GM23338 (cell line): ENCODE measurements at regions not wholly inside any gene's neighbourhood (a gene's known extent, or its start where the extent isn't known, plus 50 kb on each side); places are given as distances from the start of the nearest gene placed in this dataset.

Experiments
- ATAC-seq: fragments of 200-7000 bp; cut with Tn5 transposase; 3 replicates; pipeline ENCODE4 v1.9.1; 2020
- DNase-seq: peaks from one replicate; pipeline ENCODE4 v3.0.0-alpha.2; 2015; ENCODE audit warnings: low spot score
- H2AFZ ChIP-seq: fragments of 200-600 bp; sonication (generic); 2 replicates; pipeline ENCODE4 v1.8.0; 2016; ENCODE audit warnings: antibody characterized with exemption, mild to moderate bottlenecking, moderate library complexity
- H3F3A ChIP-seq: fragments of 200-600 bp; sonication (generic); replicated peaks from 2 replicates; pipeline ENCODE4 v1.8.0; 2017; ENCODE audit warnings: antibody characterized with exemption, mixed run types, low read depth
- H3K27ac ChIP-seq: fragments of 200-600 bp; sonication (generic); 2 replicates; pipeline ENCODE4 v1.6.1; 2016; ENCODE audit warnings: low read depth
- H3K27me3 ChIP-seq: fragments of 200-600 bp; sonication (generic); 2 replicates; pipeline ENCODE4 v1.8.0; 2016; ENCODE audit warnings: mild to moderate bottlenecking, mixed run types, moderate library complexity; ENCODE audit not compliant: insufficient read depth
- H3K36me3 ChIP-seq: fragments of 200-600 bp; sonication (generic); 2 replicates; pipeline ENCODE4 v1.8.0; 2016; ENCODE audit warnings: mild to moderate bottlenecking; ENCODE audit not compliant: insufficient read depth
- H3K4me1 ChIP-seq: fragments of 200-600 bp; sonication (generic); 2 replicates; pipeline ENCODE4 v1.8.0; 2016; ENCODE audit warnings: mild to moderate bottlenecking, moderate library complexity; ENCODE audit not compliant: insufficient read depth
- H3K4me2 ChIP-seq: fragments of 200-600 bp; sonication (generic); 2 replicates; pipeline ENCODE4 v1.7.1; 2017; ENCODE audit warnings: mixed run types
- H3K4me3 ChIP-seq: fragments of 200-600 bp; sonication (generic); 2 replicates; pipeline ENCODE4 v1.6.1; 2016; ENCODE audit warnings: mixed run types
- H3K79me2 ChIP-seq: fragments of 200-600 bp; sonication (generic); replicated peaks from 2 replicates; pipeline ENCODE4 v1.8.0; 2017; ENCODE audit warnings: mild to moderate bottlenecking; ENCODE audit not compliant: insufficient read depth
- H3K9me2 ChIP-seq: fragments of 200-600 bp; sonication (generic); 2 replicates; pipeline ENCODE4 v1.8.0; 2017; ENCODE audit not compliant: insufficient read depth
- H4K20me1 ChIP-seq: fragments of 200-600 bp; sonication (generic); replicated peaks from 2 replicates; pipeline ENCODE4 v1.8.0; 2017; ENCODE audit warnings: mild to moderate bottlenecking; ENCODE audit not compliant: insufficient read depth
- H3K27ac Mint-ChIP-seq: 2 replicates; pipeline ENCODE4 v1.8.0; 2020; ENCODE audit warnings: inconsistent platforms, mild to moderate bottlenecking, moderate library complexity, mixed read lengths
- H3K27me3 Mint-ChIP-seq: 3 replicates; pipeline ENCODE4 v1.8.0; 2022; ENCODE audit warnings: low read depth, mild to moderate bottlenecking, moderate library complexity, mixed read lengths, inconsistent platforms; ENCODE audit not compliant: insufficient read depth, poor library complexity
- H3K36me3 Mint-ChIP-seq: 3 replicates; pipeline ENCODE4 v1.8.0; 2021; ENCODE audit warnings: low read depth, mild to moderate bottlenecking, inconsistent platforms, moderate library complexity, mixed read lengths
- H3K4me1 Mint-ChIP-seq: 3 replicates; pipeline ENCODE4 v1.8.0; 2020; ENCODE audit warnings: mild to moderate bottlenecking, inconsistent platforms, mixed read lengths
- H3K4me3 Mint-ChIP-seq: 3 replicates; pipeline ENCODE4 v1.8.0; 2021; ENCODE audit warnings: moderate library complexity, mild to moderate bottlenecking, inconsistent platforms, mixed read lengths
- H3K9me3 Mint-ChIP-seq: 3 replicates; pipeline ENCODE4 v1.8.0; 2020; ENCODE audit warnings: moderate library complexity, mild to moderate bottlenecking, inconsistent platforms, mixed read lengths
- CTCF ChIP-seq, 2 experiments: fragments of 200-600 bp in 1 of 2; sonication (generic) in 1 of 2; conservative IDR thresholded peaks; 2 replicates each; pipeline versions ENCODE4 v1.5.1 to v1.6.1; 2016 to 2017; ENCODE audit warnings: antibody characterized with exemption in 2 of 2, low read depth in 2 of 2, mild to moderate bottlenecking in 2 of 2, moderate library complexity in 1 of 2
- EZH2phosphoT487 ChIP-seq: fragments of 200-600 bp; sonication (generic); IDR thresholded peaks from one replicate; pipeline ENCODE4 v1.8.1; 2018; ENCODE audit warnings: antibody characterized with exemption; ENCODE audit not compliant: unreplicated experiment
- JUNB ChIP-seq: IDR thresholded peaks from one replicate; pipeline ENCODE4 v1.6.1; 2016; ENCODE audit warnings: antibody characterized with exemption; ENCODE audit not compliant: unreplicated experiment
- NANOG ChIP-seq: IDR thresholded peaks from 2 replicates; pipeline ENCODE4 v1.6.1; 2016; ENCODE audit warnings: antibody characterized with exemption, borderline replicate concordance
- POLR2AphosphoS5 ChIP-seq: IDR thresholded peaks from 2 replicates; pipeline ENCODE4 v1.6.1; 2016; ENCODE audit warnings: antibody characterized with exemption, low read depth
- ZNF331 ChIP-seq: fragments of 250-450 bp; sonication (Bioruptor Pico); IDR thresholded peaks from 2 replicates; pipeline ENCODE4 v1.5.0; 2020; ENCODE audit warnings: low read depth, mild to moderate bottlenecking, moderate library complexity
- TF ChIP-seq, protein P1 (sequence below): fragments of 250-450 bp; sonication (Bioruptor Pico); IDR thresholded peaks from 2 replicates; pipeline ENCODE4 v1.5.0; 2020; ENCODE audit warnings: mild to moderate bottlenecking, moderate library complexity
- TF ChIP-seq, protein P2 (sequence below): IDR thresholded peaks from 2 replicates; pipeline ENCODE4 v1.6.1; 2016; ENCODE audit warnings: antibody characterized with exemption
- TF ChIP-seq, protein P3 (sequence below): IDR thresholded peaks from one replicate; pipeline ENCODE4 v1.6.1; 2018; ENCODE audit warnings: antibody characterized with exemption; ENCODE audit not compliant: unreplicated experiment

GRCh38 chr17:14499976-14500375 lies 199.1 kb downstream of the HS3ST3B1 start:
- Mint-ChIP-seq H3K27ac (no peak overlapping the region), H3K4me1 (0 out of 3 replicates have a peak, but pooled peaks cover 2% of the 10 kb centered on the region), H3K27me3 (no peaks in the 10 kb centered on the region), H3K4me3 (no peak overlapping the region), H3K36me3 (no peaks in the 10 kb centered on the region), H3K9me3 (0 out of 3 replicates have a peak, but pooled peaks cover 4% of the 10 kb centered on the region)
- no peaks in the 10 kb centered on the region for H3F3A ChIP-seq
- H3K4me3 ChIP-seq = no peak overlapping the region
- H4K20me1 ChIP-seq = no peaks in the 10 kb centered on the region
- peaks cover 4% of the 10 kb centered on the region; the same call in 1 of the 2 replicates for H3K9me2 ChIP-seq
- H3K4me2 ChIP-seq = no peak overlapping the region
- H3K27me3 ChIP-seq = no peaks in the 10 kb centered on the region
- DNase-seq = no peak
- H3K36me3 ChIP-seq = no peaks in the 10 kb centered on the region
- ATAC-seq = no peak
- H2AFZ ChIP-seq = no peak overlapping the region
- peaks cover 3% of the 10 kb centered on the region; the same call in 1 of the 2 replicates for H3K4me1 ChIP-seq
- H3K27ac ChIP-seq = no peak overlapping the region
- H3K79me2 ChIP-seq = no peaks in the 10 kb centered on the region
- no peak for TF ChIP-seq EZH2phosphoT487
- no peak for TF ChIP-seq NANOG
- TF ChIP-seq, protein P1, sequence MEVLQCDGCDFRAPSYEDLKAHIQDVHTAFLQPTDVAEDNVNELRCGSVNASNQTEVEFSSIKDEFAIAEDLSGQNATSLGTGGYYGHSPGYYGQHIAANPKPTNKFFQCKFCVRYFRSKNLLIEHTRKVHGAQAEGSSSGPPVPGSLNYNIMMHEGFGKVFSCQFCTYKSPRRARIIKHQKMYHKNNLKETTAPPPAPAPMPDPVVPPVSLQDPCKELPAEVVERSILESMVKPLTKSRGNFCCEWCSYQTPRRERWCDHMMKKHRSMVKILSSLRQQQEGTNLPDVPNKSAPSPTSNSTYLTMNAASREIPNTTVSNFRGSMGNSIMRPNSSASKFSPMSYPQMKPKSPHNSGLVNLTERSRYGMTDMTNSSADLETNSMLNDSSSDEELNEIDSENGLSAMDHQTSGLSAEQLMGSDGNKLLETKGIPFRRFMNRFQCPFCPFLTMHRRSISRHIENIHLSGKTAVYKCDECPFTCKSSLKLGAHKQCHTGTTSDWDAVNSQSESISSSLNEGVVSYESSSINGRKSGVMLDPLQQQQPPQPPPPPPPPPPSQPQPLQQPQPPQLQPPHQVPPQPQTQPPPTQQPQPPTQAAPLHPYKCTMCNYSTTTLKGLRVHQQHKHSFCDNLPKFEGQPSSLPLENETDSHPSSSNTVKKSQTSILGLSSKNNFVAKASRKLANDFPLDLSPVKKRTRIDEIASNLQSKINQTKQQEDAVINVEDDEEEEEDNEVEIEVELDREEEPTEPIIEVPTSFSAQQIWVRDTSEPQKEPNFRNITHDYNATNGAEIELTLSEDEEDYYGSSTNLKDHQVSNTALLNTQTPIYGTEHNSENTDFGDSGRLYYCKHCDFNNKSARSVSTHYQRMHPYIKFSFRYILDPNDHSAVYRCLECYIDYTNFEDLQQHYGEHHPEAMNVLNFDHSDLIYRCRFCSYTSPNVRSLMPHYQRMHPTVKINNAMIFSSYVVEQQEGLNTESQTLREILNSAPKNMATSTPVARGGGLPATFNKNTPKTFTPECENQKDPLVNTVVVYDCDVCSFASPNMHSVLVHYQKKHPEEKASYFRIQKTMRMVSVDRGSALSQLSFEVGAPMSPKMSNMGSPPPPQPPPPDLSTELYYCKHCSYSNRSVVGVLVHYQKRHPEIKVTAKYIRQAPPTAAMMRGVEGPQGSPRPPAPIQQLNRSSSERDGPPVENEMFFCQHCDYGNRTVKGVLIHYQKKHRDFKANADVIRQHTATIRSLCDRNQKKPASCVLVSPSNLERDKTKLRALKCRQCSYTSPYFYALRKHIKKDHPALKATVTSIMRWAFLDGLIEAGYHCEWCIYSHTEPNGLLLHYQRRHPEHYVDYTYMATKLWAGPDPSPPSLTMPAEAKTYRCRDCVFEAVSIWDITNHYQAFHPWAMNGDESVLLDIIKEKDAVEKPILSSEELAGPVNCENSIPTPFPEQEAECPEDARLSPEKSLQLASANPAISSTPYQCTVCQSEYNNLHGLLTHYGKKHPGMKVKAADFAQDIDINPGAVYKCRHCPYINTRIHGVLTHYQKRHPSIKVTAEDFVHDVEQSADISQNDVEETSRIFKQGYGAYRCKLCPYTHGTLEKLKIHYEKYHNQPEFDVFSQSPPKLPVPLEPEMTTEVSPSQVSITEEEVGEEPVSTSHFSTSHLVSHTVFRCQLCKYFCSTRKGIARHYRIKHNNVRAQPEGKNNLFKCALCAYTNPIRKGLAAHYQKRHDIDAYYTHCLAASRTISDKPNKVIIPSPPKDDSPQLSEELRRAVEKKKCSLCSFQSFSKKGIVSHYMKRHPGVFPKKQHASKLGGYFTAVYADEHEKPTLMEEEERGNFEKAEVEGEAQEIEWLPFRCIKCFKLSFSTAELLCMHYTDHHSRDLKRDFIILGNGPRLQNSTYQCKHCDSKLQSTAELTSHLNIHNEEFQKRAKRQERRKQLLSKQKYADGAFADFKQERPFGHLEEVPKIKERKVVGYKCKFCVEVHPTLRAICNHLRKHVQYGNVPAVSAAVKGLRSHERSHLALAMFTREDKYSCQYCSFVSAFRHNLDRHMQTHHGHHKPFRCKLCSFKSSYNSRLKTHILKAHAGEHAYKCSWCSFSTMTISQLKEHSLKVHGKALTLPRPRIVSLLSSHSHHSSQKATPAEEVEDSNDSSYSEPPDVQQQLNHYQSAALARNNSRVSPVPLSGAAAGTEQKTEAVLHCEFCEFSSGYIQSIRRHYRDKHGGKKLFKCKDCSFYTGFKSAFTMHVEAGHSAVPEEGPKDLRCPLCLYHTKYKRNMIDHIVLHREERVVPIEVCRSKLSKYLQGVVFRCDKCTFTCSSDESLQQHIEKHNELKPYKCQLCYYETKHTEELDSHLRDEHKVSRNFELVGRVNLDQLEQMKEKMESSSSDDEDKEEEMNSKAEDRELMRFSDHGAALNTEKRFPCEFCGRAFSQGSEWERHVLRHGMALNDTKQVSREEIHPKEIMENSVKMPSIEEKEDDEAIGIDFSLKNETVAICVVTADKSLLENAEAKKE (CRISPR knock-in tag) = no peak
- no peak for TF ChIP-seq ZNF331 (CRISPR knock-in tag)
- no peak for TF ChIP-seq POLR2AphosphoS5

- H3K4me1 Mint-ChIP-seq = 0 out of 3 replicates have a peak, but pooled peaks cover 2% of the 10 kb centered on the region
- H3K27me3 Mint-ChIP-seq = no peaks in the 10 kb centered on the region
- no peak overlapping the region for H2AFZ ChIP-seq
- no peak for TF ChIP-seq NANOG
- TF ChIP-seq, protein P2, sequence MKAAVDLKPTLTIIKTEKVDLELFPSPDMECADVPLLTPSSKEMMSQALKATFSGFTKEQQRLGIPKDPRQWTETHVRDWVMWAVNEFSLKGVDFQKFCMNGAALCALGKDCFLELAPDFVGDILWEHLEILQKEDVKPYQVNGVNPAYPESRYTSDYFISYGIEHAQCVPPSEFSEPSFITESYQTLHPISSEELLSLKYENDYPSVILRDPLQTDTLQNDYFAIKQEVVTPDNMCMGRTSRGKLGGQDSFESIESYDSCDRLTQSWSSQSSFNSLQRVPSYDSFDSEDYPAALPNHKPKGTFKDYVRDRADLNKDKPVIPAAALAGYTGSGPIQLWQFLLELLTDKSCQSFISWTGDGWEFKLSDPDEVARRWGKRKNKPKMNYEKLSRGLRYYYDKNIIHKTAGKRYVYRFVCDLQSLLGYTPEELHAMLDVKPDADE = no peak
- no peak for TF ChIP-seq CTCF (conservative IDR thresholded peaks at IDR 0.05; ENCODE audit: low read depth in 2 of 2)
- TF ChIP-seq, protein P3, sequence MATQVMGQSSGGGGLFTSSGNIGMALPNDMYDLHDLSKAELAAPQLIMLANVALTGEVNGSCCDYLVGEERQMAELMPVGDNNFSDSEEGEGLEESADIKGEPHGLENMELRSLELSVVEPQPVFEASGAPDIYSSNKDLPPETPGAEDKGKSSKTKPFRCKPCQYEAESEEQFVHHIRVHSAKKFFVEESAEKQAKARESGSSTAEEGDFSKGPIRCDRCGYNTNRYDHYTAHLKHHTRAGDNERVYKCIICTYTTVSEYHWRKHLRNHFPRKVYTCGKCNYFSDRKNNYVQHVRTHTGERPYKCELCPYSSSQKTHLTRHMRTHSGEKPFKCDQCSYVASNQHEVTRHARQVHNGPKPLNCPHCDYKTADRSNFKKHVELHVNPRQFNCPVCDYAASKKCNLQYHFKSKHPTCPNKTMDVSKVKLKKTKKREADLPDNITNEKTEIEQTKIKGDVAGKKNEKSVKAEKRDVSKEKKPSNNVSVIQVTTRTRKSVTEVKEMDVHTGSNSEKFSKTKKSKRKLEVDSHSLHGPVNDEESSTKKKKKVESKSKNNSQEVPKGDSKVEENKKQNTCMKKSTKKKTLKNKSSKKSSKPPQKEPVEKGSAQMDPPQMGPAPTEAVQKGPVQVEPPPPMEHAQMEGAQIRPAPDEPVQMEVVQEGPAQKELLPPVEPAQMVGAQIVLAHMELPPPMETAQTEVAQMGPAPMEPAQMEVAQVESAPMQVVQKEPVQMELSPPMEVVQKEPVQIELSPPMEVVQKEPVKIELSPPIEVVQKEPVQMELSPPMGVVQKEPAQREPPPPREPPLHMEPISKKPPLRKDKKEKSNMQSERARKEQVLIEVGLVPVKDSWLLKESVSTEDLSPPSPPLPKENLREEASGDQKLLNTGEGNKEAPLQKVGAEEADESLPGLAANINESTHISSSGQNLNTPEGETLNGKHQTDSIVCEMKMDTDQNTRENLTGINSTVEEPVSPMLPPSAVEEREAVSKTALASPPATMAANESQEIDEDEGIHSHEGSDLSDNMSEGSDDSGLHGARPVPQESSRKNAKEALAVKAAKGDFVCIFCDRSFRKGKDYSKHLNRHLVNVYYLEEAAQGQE = no peak
- no peak for TF ChIP-seq POLR2AphosphoS5
- TF ChIP-seq ZNF331 (CRISPR knock-in tag) = no peak
- no peak for TF ChIP-seq EZH2phosphoT487
- no peak for TF ChIP-seq JUNB
Measured at GRCh38 chr17:14498812-14499211, 197.9 kb downstream of the HS3ST3B1 start.

More at GRCh38 chr17:14498812-14499211, 197.9 kb downstream of the HS3ST3B1 start:
- Mint-ChIP-seq H3K4me3 (no peak overlapping the region), H3K27ac (no peak overlapping the region), H3K36me3 (no peaks in the 10 kb centered on the region), H3K9me3 (0 out of 3 replicates have a peak, but pooled peaks cover 4% of the 10 kb centered on the region)
- Histone ChIP-seq H3K4me2 (no peak overlapping the region), H3K27ac (no peak overlapping the region), H3F3A (no peaks in the 10 kb centered on the region), H3K36me3 (no peaks in the 10 kb centered on the region), H4K20me1 (no peaks in the 10 kb centered on the region), H3K79me2 (no peaks in the 10 kb centered on the region), H3K4me3 (no peak overlapping the region), H3K27me3 (no peaks in the 10 kb centered on the region), H3K9me2 (peaks cover 4% of the 10 kb centered on the region; the same call in 1 of the 2 replicates), H3K4me1 (peaks cover 3% of the 10 kb centered on the region; the same call in 1 of the 2 replicates)
- no peak for ATAC-seq
- DNase-seq = no peak
